ENCODE measurements at regions not wholly inside any gene's neighbourhood (a gene's known extent, or its start where the extent isn't known, plus 50 kb on each side); places are given as distances from the start of the nearest gene placed in this dataset.
"Not testable (repeated sequence)": the region's sequence is repeated elsewhere in the genome, so short reads cannot be mapped to it uniquely, and the experiment has no call there.

DNA sequence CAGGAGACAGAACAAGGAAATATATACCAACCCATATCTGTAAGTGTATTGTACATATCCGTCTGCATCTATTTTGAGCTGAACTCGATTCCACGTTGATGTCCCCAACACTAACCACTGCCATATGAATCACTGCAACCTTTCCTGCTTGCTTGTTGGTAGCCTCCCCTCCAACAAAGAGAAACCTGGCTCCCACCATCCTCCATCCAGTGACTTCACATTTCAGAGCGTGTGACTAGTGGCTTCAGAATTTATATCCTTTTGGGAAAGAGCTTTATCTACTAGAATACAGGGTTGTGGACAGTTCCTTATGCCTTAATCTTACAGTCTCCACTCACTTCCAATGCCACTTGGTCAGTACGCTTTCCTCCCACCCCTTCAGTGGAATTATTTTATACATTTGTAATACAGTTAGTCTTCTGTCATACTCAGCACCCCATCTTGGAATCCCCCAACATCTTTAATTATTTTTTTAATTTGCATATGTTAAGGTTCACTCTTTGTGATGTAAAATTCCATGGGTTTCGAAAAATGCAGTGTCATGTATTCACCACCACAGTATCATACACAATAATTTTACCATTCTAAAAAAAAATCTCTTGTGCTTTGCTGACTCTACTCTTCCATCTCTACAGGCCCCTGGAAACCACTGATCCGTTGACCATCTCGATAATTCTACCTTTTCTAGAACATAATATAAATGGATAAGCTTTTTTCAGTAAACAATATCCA, 264.7 kb downstream of the BCL2L11 start:
- TF ChIP-seq, protein P1, sequence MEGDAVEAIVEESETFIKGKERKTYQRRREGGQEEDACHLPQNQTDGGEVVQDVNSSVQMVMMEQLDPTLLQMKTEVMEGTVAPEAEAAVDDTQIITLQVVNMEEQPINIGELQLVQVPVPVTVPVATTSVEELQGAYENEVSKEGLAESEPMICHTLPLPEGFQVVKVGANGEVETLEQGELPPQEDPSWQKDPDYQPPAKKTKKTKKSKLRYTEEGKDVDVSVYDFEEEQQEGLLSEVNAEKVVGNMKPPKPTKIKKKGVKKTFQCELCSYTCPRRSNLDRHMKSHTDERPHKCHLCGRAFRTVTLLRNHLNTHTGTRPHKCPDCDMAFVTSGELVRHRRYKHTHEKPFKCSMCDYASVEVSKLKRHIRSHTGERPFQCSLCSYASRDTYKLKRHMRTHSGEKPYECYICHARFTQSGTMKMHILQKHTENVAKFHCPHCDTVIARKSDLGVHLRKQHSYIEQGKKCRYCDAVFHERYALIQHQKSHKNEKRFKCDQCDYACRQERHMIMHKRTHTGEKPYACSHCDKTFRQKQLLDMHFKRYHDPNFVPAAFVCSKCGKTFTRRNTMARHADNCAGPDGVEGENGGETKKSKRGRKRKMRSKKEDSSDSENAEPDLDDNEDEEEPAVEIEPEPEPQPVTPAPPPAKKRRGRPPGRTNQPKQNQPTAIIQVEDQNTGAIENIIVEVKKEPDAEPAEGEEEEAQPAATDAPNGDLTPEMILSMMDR (conservative IDR thresholded peaks at IDR 0.05; ENCODE audit: low read length): not testable (repeated sequence)
- not testable (repeated sequence) for TF ChIP-seq EZH2phosphoT487 (IDR thresholded peaks at IDR 0.05; ENCODE audit: borderline replicate concordance)
